Stimulated activated CD8-positive, alpha-beta memory T cell treated with anti-CD3 and anti-CD28 coated beads, Interleukin-15, amount 100 ng/mL, for 4 hours (primary cell): ENCODE measurements at regions not wholly inside any gene's neighbourhood (a gene's known extent, or its start where the extent isn't known, plus 50 kb on each side); places are given as distances from the start of the nearest gene placed in this dataset.

Source experiments
- DNase-seq, 2 donors: peaks; one replicate each; pipeline ENCODE4 v3.0.0-alpha.2; 2020; ENCODE audit warnings: low read depth in 2 of 2

- DNase-seq: no peak
Observed at GRCh38 chr5:15261269-15261995, 238.5 kb upstream of the FBXL7 start.

DNA sequence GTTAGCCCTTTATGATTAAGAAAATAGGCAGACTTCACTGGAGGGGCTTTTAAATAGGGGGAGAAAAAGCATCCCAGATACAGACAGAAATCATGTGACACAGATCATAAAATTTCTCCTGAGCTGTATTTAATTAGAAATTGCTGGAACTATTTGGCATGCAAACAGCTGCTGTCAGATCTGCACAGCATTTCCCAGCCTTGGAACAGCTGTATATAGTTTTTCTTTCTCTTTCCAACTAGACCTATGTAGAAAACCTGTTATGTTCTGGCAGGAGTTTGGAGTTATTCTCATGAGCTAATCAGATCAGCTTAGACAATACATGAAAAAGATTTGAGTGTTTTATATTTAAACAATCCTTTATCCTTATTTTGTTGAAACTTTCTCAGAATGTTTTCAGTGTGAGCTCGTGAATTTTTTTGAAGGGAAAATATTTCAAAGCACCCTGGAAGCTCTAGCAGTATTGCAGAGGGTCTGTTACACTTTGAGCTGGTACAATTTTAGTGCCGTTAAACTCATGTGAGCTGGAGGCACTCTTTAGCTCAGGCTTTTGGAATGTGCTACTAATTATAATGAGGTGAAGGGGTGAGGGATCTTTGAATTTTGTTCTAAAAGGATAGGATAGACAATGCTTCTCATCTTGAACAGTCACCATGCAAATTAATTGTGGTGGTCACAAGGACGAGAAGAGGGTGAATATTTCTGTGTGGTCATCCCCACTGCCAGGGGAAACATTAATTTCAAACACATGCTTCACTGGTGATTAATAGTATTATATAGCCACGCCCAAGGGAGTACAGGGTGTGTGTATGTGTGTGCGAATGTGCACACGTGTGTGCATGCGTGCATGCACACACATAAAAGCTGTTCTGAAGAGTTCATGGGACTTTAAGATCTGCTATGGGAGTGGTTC is 239.4 kb upstream of the FBXL7 start:
- no peak for DNase-seq

DNA sequence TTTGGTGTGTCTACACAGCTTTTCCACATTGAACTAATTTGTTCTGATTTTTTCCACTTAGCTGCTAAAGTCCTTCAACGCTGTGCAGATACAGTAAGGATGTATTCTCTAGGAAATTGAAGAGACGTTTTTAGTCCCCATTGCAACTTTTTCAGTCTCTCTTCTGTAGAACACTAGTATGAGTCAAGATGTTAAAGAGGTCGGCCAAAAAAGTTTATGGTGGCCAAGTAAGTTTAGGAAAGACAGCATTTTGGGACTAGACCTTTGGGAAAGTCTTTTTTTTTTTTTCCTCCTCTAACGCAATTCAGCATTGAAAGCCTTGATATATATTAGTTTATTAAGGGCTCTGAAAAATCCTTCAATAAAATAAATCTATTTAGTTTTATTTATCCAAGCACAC is 243.5 kb upstream of the FBXL7 start:
- DNase-seq: no peak

DNA sequence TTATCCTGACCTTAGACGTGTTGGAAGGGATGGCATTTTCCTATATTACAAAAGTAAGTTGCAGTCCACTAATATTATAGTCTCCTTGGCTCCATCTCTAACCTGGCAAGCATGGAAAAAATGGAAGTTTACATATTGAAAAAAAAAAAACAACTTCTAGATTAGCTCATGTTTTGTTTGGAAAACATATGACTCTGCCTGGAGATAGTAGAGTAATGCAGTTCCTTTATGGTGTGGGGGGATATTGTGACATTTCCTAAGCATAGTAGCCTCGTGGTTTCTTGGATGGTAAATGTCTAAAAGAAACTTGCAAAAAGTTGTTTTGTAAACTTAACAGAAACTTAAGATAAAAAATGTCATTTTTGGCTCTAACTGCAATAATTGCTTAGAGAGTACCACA is 244.4 kb upstream of the FBXL7 start:
- DNase-seq: no peak

DNA sequence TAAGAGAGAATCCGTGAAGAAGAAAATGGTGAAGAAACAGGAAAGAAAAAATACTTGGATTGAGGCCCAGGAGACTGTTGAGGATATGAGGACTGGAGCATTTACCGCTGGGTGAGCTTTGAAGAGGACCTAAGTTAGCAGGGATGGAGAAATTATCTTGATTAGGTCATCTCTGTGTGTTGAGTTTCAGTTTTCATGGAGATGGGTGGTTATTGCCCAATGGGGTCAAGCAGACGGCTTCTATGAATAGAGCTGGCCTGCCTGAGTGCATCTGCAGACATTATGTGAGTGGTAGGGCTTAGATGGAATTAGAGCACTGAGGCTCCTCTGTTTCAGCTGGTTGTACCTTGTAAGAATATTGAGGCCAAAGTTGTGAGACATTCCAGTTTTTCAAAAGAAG is 245.4 kb upstream of the FBXL7 start:
- DNase-seq: no peak

- DNase-seq: no peak
Observed at GRCh38 chr5:15252331-15252730, 247.6 kb upstream of the FBXL7 start.

- DNase-seq: no peak
Observed at GRCh38 chr5:15249152-15249551, 250.8 kb upstream of the FBXL7 start.

- DNase-seq: no peak
Observed at GRCh38 chr5:15248731-15249130, 251.2 kb upstream of the FBXL7 start.

GRCh38 chr5:15245913-15246312 is 254.1 kb upstream of the FBXL7 start:
- no peak for DNase-seq

DNA sequence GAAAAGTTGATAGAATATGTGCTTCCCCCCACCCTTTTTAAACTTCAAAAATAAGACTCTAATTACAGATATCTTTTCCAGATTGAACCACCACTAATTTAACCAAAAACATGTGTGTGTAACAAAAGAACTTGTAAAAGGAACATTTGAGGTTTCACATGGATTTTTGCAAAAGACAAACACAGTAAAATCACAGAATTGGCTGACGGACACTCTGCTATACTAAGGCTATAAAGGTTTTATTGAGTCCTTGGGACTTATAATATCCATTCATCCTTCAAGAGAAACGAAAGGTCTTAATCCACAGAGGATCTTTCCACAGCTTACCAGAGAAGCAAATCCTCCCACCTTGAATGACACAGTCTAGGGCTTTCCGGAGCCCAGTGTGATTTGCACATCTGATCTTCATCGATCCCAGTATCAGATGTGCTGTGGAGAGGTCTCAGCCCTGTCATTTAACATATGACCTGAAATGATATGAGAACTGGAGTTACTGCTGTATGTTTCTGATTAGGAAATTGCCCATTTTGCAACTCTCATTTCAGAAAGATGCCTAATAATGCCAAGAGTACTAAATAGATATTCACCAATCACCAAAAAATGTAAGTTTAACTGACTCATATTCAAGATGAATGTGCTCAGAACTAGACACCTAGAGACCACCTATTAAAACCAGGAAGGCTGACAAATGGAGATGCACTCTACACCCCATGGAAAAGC is 256.5 kb upstream of the FBXL7 start:
- DNase-seq: no peak

DNA sequence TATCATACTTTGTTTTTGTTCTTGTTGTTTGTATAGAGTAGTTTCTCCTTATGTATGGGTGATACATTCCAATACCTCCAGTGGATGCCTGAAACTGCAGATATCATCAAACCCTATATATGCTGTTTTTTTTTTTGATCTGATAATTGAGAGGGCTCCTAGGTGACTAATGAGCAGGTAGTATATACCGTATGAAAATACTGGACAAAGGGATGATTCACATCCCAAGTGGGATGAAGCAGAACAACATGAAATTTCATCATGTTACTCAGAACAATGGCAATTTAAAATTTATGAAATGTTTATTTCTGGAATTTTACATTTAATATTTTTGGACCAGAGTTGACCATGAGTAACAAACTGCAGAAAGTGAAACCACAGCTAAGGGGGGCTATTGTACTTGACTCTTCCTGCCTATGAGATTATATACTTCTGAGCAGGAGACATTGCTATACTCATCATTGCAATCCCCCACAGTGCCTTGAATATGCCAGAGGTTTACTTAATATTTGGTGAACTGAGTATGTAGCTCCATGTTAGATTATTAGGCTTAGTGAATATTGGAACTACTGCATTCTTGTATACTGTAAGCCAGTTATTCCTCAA is 258.7 kb upstream of the FBXL7 start:
- no peak for DNase-seq

- no peak for DNase-seq
Observed at GRCh38 chr5:15238006-15238405, 262.0 kb upstream of the FBXL7 start.

- no peak for DNase-seq
Observed at GRCh38 chr5:15236911-15237508, 263.0 kb upstream of the FBXL7 start.

GRCh38 chr5:15234911-15235310 is 265.1 kb upstream of the FBXL7 start:
- DNase-seq: no peak

DNA sequence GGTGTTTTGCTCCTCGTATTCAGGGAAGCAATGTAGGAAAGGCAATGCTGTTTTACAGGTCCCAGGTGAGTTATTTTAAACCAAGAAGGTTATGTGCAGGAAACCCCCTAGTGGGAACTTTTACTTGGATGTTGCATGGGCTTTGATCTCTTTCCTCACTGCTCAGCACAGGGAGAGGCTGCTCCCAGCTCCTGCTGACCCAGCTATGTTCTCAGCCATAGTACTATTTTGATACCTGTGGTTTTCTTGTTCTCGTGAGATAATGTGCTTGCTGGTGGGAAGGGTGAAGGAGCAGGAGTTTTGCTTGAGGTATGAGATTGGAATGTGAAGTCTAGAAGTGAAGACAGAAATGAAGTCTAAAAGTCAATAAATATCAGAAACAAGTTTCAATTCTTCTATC is 265.6 kb upstream of the FBXL7 start:
- no peak for DNase-seq

DNA sequence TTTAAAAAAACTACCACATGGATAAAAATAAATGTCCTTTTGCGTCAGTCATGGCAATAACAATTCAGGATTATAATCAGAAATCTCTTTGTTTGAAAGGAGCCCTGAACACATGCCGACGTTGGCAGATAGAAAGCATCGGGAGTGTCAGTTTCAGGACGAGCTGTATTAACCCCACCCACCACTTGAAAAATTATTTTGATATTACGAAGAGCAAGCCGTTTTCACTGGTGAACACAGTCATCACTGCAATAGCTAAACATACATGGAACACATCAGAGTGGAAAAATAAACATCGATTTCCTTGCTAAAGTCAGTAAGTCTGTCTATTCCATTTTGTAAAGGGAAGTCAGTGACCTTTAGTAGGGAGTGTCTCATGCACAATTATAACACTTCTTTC is 266.4 kb upstream of the FBXL7 start:
- no peak for DNase-seq

- DNase-seq: no peak
Observed at GRCh38 chr5:15222156-15222555, 277.8 kb upstream of the FBXL7 start.

GRCh38 chr5:15220642-15221173 is 279.3 kb upstream of the FBXL7 start:
- DNase-seq: no peak

GRCh38 chr5:15215056-15215455 is 284.9 kb upstream of the FBXL7 start:
- DNase-seq: no peak

DNA sequence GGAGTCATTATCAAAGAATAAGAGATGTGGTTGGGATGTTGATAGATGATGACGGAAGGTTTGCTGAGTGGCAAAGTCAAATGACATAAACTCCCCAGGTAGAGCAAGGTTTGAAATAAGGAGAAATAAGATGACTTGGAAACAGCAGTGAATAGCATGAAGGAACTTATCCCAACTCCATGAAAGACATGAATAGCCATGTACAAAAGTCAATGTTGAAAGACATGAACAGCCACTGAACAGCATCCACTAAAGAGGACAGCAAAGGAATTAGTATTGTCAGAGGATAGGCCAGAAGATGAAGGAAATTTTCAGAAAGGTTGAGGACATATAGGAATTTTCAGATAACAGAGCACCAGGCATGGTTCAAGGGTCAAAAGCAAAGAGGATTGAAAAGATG is 286.0 kb upstream of the FBXL7 start:
- DNase-seq: no peak

- DNase-seq: no peak
Observed at GRCh38 chr5:15209053-15209762, 290.8 kb upstream of the FBXL7 start.
